ENCODE measurements at regions not wholly inside any gene's neighbourhood (a gene's known extent, or its start where the extent isn't known, plus 50 kb on each side); places are given as distances from the start of the nearest gene placed in this dataset.

- TF ChIP-seq CTCF (IDR thresholded peaks at IDR 0.05) = no peak
- TF ChIP-seq POLR2A (IDR thresholded peaks at IDR 0.05) = no peak
These were observed 215.8 kb downstream of the SLCO4C1 start for GRCh38 chr5:102080288-102080687.

Measured in adrenal gland (tissue), 5 donors.